Lower leg skin (tissue), 3 donors: ENCODE measurements at regions not wholly inside any gene's neighbourhood (a gene's known extent, or its start where the extent isn't known, plus 50 kb on each side); places are given as distances from the start of the nearest gene placed in this dataset.
"Not testable (repeated sequence)": the region's sequence is repeated elsewhere in the genome, so short reads cannot be mapped to it uniquely, and the experiment has no call there.

Experiments used
- CTCF ChIP-seq, 3 donors: fragments of 450-650 bp; IDR thresholded peaks; one replicate each; pipeline ENCODE4 v1.5.1; 2016; ENCODE audit warnings: antibody characterized with exemption in 3 of 3, mild to moderate bottlenecking in 3 of 3, moderate library complexity in 2 of 3
- POLR2A ChIP-seq, 2 donors: fragments of 450-650 bp; IDR thresholded peaks; one replicate each; pipeline ENCODE4 v1.6.1; 2016 to 2017; ENCODE audit warnings: antibody characterized with exemption in 2 of 2, mild to moderate bottlenecking in 1 of 2, moderate library complexity in 1 of 2

DNA sequence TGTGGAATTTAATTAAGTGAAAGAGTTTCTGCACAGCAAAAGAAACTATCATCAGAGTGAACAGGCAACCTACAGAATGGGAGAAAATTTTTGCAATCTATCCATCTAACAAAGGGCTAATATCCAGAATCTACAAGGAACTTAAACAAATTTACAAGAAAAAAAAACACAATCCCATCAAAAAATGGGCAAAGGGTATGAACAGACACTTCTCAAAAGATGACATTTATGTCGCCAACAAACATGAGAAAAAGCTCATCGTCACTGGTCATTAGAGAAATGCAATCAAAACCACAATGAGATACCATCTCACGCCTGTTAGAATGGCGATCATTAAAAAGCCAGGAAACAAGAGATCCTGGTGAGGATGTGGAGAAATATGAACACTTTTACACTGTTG lies 128.0 kb downstream of the AHSP start:
- TF ChIP-seq CTCF, POLR2A (IDR thresholded peaks at IDR 0.05): not testable (repeated sequence)
